Endothelial cell of umbilical vein (primary cell): ENCODE measurements at regions not wholly inside any gene's neighbourhood (a gene's known extent, or its start where the extent isn't known, plus 50 kb on each side); places are given as distances from the start of the nearest gene placed in this dataset.

ENCODE experiments used
- BruUV-seq: library from RNA; stranded (reverse); fragments of 400-500 nt; replicated peaks from 2 replicates; lab custom pipeline; 2021; lab: Mats Ljungman, UMichigan
- CTCF ChIA-PET: fragments of 300-600, 350-600 bp; sonication (Branson Sonifier 250); formaldehyde crosslinking; loops from one replicate; lab custom pipeline; 2021; ENCODE audit warnings: antibody characterized with exemption, inconsistent platforms; lab: Charles Lee
- POLR2A ChIA-PET: fragments of 300-600, 350-600 bp; sonication (Branson Sonifier 250); formaldehyde crosslinking; loops from one replicate; lab custom pipeline; 2021; ENCODE audit warnings: antibody characterized with exemption, inconsistent platforms; lab: Charles Lee
- DNase-seq: peaks from one replicate; pipeline ENCODE4 v3.0.0-alpha.2; 2011; ENCODE audit warnings: low read depth, low spot score
- FAIRE-seq: peaks from 2 replicates; lab custom pipeline; 2011; peaks lifted over from hg19 to GRCh38; lab: Jason Lieb, UNC
- H2AFZ ChIP-seq: 2 replicates; pipeline ENCODE4 v1.6.0; 2012; ENCODE audit warnings: low read depth, low read length, control low read depth, inconsistent platforms
- H3K27ac ChIP-seq: 2 replicates; pipeline ENCODE4 v1.5.1; 2011; ENCODE audit warnings: low read depth, mild to moderate bottlenecking, control low read depth, low read length, moderate library complexity; ENCODE audit not compliant: insufficient read depth
- H3K27me3 ChIP-seq, 2 experiments: 2 replicates each; pipeline versions ENCODE4 v1.6.0 to v1.6.1; 2011; ENCODE audit warnings: low read length in 2 of 2, mixed read lengths in 1 of 2; ENCODE audit not compliant: control insufficient read depth in 2 of 2, insufficient read depth in 2 of 2
- H3K36me3 ChIP-seq, 2 experiments: 2 replicates in 1 of 2; 3 replicates in 1 of 2; pipeline ENCODE4 v1.5.1; 2011; ENCODE audit warnings: low read length in 2 of 2, mild to moderate bottlenecking in 1 of 2, moderate library complexity in 1 of 2; ENCODE audit not compliant: control insufficient read depth in 2 of 2, insufficient read depth in 2 of 2; ENCODE audit errors: extremely low read depth in 1 of 2
- H3K4me1 ChIP-seq: 3 replicates; pipeline ENCODE4 v1.5.1; 2011; ENCODE audit warnings: mild to moderate bottlenecking, low read length; ENCODE audit not compliant: control insufficient read depth, insufficient read depth; ENCODE audit errors: extremely low read depth
- H3K4me2 ChIP-seq: 2 replicates; pipeline ENCODE4 v1.6.1; 2011; ENCODE audit warnings: low read length, control low read depth, mixed read lengths; ENCODE audit not compliant: insufficient read depth
- H3K4me3 ChIP-seq, 3 experiments: fragments of 200-600 bp in 1 of 3; sonication (generic), shearing (Covaris generic) in 1 of 3; replicated peaks in 1 of 3; 2 replicates each; pipeline ENCODE4 v1.5.1; 2011 to 2016; ENCODE audit warnings: control low read depth in 3 of 3, low read length in 3 of 3, mild to moderate bottlenecking in 2 of 3, inconsistent platforms in 1 of 3, low read depth in 1 of 3, moderate library complexity in 1 of 3; ENCODE audit not compliant: insufficient read depth in 1 of 3
- H3K79me2 ChIP-seq: 2 replicates; pipeline ENCODE4 v1.6.0; 2012; ENCODE audit warnings: low read length, inconsistent platforms; ENCODE audit not compliant: control insufficient read depth, insufficient read depth
- H3K9ac ChIP-seq: replicated peaks from 2 replicates; pipeline ENCODE3; 2011; ENCODE audit warnings: low read length, control low read depth; ENCODE audit not compliant: insufficient read depth; ENCODE audit errors: extremely low read depth
- H3K9me1 ChIP-seq: replicated peaks from 3 replicates; pipeline ENCODE4 v1.6.0; 2011; ENCODE audit warnings: mild to moderate bottlenecking, low read length; ENCODE audit not compliant: control insufficient read depth, insufficient read depth; ENCODE audit errors: extremely low read depth
- H3K9me3 ChIP-seq: replicated peaks from 2 replicates; pipeline ENCODE4 v1.5.1; 2012; ENCODE audit warnings: low read length, inconsistent platforms; ENCODE audit not compliant: control insufficient read depth, insufficient read depth
- H4K20me1 ChIP-seq: replicated peaks from 2 replicates; pipeline ENCODE3; 2011; ENCODE audit warnings: mild to moderate bottlenecking, low read length; ENCODE audit not compliant: control insufficient read depth, insufficient read depth; ENCODE audit errors: extremely low read depth
- CTCF ChIP-seq, 2 donors: IDR thresholded peaks; 1 replicate in 1 of 2; 2 replicates in 1 of 2; pipeline ENCODE4 v1.5.1; 2011; ENCODE audit warnings: low read length in 2 of 2, mild to moderate bottlenecking in 2 of 2, moderate library complexity in 2 of 2, control low read depth in 1 of 2, inconsistent platforms in 1 of 2, low read depth in 1 of 2; ENCODE audit not compliant: insufficient read depth in 1 of 2; ENCODE audit errors: extremely low read depth in 1 of 2
- EZH2 ChIP-seq: IDR thresholded peaks from 2 replicates; pipeline ENCODE4 v1.6.1; 2012; ENCODE audit warnings: borderline replicate concordance, low read depth, mild to moderate bottlenecking, moderate library complexity, low read length, inconsistent platforms; ENCODE audit not compliant: severe bottlenecking
- FOS ChIP-seq: IDR thresholded peaks from 2 replicates; pipeline ENCODE4 v1.6.1; 2011; ENCODE audit warnings: mild to moderate bottlenecking, low read length, moderate library complexity, borderline replicate concordance; ENCODE audit not compliant: insufficient read depth
- GATA2 ChIP-seq: IDR thresholded peaks from 2 replicates; pipeline ENCODE4 v1.7.0; 2011; ENCODE audit warnings: low read depth, mild to moderate bottlenecking, moderate library complexity, mixed read lengths, low read length; ENCODE audit not compliant: insufficient read length, insufficient read depth
- JUN ChIP-seq: IDR thresholded peaks from 2 replicates; pipeline ENCODE4 v1.6.1; 2011; ENCODE audit warnings: borderline replicate concordance, low read depth; ENCODE audit not compliant: insufficient read length, insufficient read depth
- MYC ChIP-seq: IDR thresholded peaks from one replicate; pipeline ENCODE4 v1.6.1; 2011; ENCODE audit warnings: mild to moderate bottlenecking, low read depth, low read length
- POLR2A ChIP-seq: IDR thresholded peaks from 2 replicates; pipeline ENCODE4 v1.6.1; 2012; ENCODE audit warnings: low read depth, mild to moderate bottlenecking, control low read depth, low read length
- POLR2AphosphoS5 ChIP-seq: IDR thresholded peaks from 2 replicates; pipeline ENCODE4 v1.6.1; 2012; ENCODE audit warnings: low read depth, mild to moderate bottlenecking, control low read depth, low read length, moderate library complexity; ENCODE audit not compliant: insufficient read depth
- dilution Hi-C: fragments of 300-500 bp; cut with MboI; formaldehyde crosslinking; loops from one replicate; pipeline ENCODE4 v1.15.0; 2019; ENCODE audit warnings: low sequenced_read_pairs; ENCODE audit not compliant: extremely low pct_ligation_motif_present
- intact Hi-C: fragments of 100-400 bp; cut with micrococcal nuclease; formaldehyde crosslinking; loops from one replicate; pipeline ENCODE4 v1.10.0; 2022
- TF ChIP-seq, protein P1 (sequence below): IDR thresholded peaks from 2 replicates; pipeline ENCODE4 v1.6.1; 2011; ENCODE audit not compliant: insufficient read depth, insufficient read length

GRCh38 chr11:60609632-60610031 lies 89.8 kb upstream of the MS4A8 start:
- Histone ChIP-seq H3K9me1 (no peaks in the 10 kb centered on the region), H3K79me2 (no peaks in the 10 kb centered on the region), H3K4me2 (no peak overlapping the region), H3K27me3 (peaks cover 2% of the 10 kb centered on the region in 2 experiments), H3K4me3 (no peak overlapping the region), H3K9me3 (no peaks in the 10 kb centered on the region), H2AFZ (no peak overlapping the region), H3K9ac (no peak overlapping the region), H3K27ac (no peak overlapping the region), H4K20me1 (no peaks in the 10 kb centered on the region), H3K4me1 (no peaks in the 10 kb centered on the region), H3K36me3 (no peaks in the 10 kb centered on the region)
- no TSS peak for BruUV-seq
- CTCF ChIA-PET = interaction anchor here (1.1 to 3.0 kb wide), 3 partner anchors 9 to 338 kb away, joined by 4 to 19 read pairs (median 11); no protein-coding TSS in a partner anchor
- FAIRE-seq (no peak), DNase-seq (no peak)
- dilution Hi-C loops (no loop called here), intact Hi-C loops (no loop called here)
- POLR2A ChIA-PET = no interaction called here
- TF ChIP-seq POLR2A (no peak), EZH2 (no peak), FOS (no peak), JUN (no peak), MYC (no peak), CTCF (IDR thresholded peaks at IDR 0.05; ENCODE audit: extremely low read depth in 1 of 2, insufficient read depth in 1 of 2, low read depth in 1 of 2, low read length in 2 of 2) (no peak), POLR2AphosphoS5 (no peak), GATA2 (no peak)
- TF ChIP-seq, protein P1, sequence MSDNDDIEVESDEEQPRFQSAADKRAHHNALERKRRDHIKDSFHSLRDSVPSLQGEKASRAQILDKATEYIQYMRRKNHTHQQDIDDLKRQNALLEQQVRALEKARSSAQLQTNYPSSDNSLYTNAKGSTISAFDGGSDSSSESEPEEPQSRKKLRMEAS = no peak
